Transverse colon (tissue), 4 donors: ENCODE measurements at regions not wholly inside any gene's neighbourhood (a gene's known extent, or its start where the extent isn't known, plus 50 kb on each side); places are given as distances from the start of the nearest gene placed in this dataset.

Experiments used
- EP300 ChIP-seq: sonication (generic); formaldehyde crosslinking; IDR thresholded peaks from one replicate; pipeline ENCODE4 v1.6.1; 2017; ENCODE audit warnings: antibody characterized with exemption, low read depth
- POLR2A ChIP-seq: fragments of 450-650 bp; IDR thresholded peaks from one replicate; pipeline ENCODE4 v1.6.1; 2016; ENCODE audit warnings: antibody characterized with exemption, mild to moderate bottlenecking, moderate library complexity
- POLR2AphosphoS5 ChIP-seq, 3 donors: sonication (generic); formaldehyde crosslinking; IDR thresholded peaks; one replicate each; pipeline ENCODE4 v1.6.1; 2016; ENCODE audit warnings: antibody characterized with exemption in 3 of 3
- TF ChIP-seq, protein P1 (sequence below), 5 experiments: fragments of 200-600 bp in 3 of 5; fragments of 450-650 bp in 2 of 5; sonication (generic) in 3 of 5; IDR thresholded peaks; 1 replicate in 2 of 5; 2 replicates in 3 of 5; pipeline ENCODE4 v1.5.1; 2016 to 2017; ENCODE audit warnings: antibody characterized with exemption in 5 of 5, inconsistent platforms in 3 of 5, mild to moderate bottlenecking in 2 of 5, moderate library complexity in 1 of 5

DNA sequence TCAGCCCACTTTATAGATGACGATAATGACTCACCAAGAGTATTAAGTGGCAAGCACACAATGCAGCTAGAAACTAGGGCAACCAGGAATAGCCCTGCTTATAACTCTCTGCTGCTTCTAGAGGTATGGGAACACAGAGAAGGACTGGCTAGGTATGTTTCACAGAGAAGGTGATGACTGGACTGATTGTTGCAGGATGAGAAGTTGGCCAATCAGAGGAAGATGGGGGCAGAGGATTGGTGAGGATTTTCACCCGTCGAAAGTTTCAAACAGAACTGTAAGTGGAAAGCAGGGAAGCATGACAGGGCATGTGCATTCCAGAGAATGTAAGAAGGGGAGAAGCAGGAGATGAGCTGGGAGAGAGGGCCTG lies 222.4 kb upstream of the JUN start:
- TF ChIP-seq, protein P1, sequence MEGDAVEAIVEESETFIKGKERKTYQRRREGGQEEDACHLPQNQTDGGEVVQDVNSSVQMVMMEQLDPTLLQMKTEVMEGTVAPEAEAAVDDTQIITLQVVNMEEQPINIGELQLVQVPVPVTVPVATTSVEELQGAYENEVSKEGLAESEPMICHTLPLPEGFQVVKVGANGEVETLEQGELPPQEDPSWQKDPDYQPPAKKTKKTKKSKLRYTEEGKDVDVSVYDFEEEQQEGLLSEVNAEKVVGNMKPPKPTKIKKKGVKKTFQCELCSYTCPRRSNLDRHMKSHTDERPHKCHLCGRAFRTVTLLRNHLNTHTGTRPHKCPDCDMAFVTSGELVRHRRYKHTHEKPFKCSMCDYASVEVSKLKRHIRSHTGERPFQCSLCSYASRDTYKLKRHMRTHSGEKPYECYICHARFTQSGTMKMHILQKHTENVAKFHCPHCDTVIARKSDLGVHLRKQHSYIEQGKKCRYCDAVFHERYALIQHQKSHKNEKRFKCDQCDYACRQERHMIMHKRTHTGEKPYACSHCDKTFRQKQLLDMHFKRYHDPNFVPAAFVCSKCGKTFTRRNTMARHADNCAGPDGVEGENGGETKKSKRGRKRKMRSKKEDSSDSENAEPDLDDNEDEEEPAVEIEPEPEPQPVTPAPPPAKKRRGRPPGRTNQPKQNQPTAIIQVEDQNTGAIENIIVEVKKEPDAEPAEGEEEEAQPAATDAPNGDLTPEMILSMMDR (IDR thresholded peaks at IDR 0.05), result no peak
- TF ChIP-seq POLR2AphosphoS5 (IDR thresholded peaks at IDR 0.05) (no peak), EP300 (no peak), POLR2A (no peak)
